PC-3 (cell line): ENCODE measurements at regions not wholly inside any gene's neighbourhood (a gene's known extent, or its start where the extent isn't known, plus 50 kb on each side); places are given as distances from the start of the nearest gene placed in this dataset.

Source experiments
- ATAC-seq: fragments of 200-7000 bp; cut with Tn5 transposase; 2 replicates; pipeline ENCODE4 v1.9.1; 2020; ENCODE audit warnings: mild to moderate bottlenecking, moderate library complexity
- BruUV-seq: library from RNA; stranded (reverse); fragments of 400-500 nt; replicated peaks from 2 replicates; lab custom pipeline; 2021; lab: Mats Ljungman, UMichigan
- CTCF ChIA-PET: fragments of 300-600 bp; sonication (Branson Sonifier 250); formaldehyde crosslinking; loops from one replicate; lab custom pipeline; 2022; ENCODE audit warnings: antibody characterized with exemption; lab: Charles Lee
- POLR2A ChIA-PET: fragments of 300-600 bp; sonication (Branson Sonifier 250); formaldehyde crosslinking; loops from one replicate; lab custom pipeline; 2022; ENCODE audit warnings: antibody characterized with exemption; ENCODE audit not compliant: unreplicated experiment; lab: Charles Lee
- DNase-seq: peaks from one replicate; pipeline ENCODE4 v3.0.0-alpha.2; 2015
- H2AFZ ChIP-seq: fragments of 300-600 bp; sonication (generic); 2 replicates; pipeline ENCODE4 v1.6.0; 2016; ENCODE audit warnings: antibody characterized with exemption, low read length
- H3F3A ChIP-seq: fragments of 300-600 bp; sonication (generic); one replicate; pipeline ENCODE4 v1.6.0; 2017; ENCODE audit warnings: antibody characterized with exemption, low read length, control low read depth, mild to moderate bottlenecking; ENCODE audit not compliant: unreplicated experiment
- H3K27ac ChIP-seq: fragments of 300-600 bp; sonication (generic); 2 replicates; pipeline ENCODE4 v1.5.1; 2016; ENCODE audit warnings: mild to moderate bottlenecking, low read length
- H3K27me3 ChIP-seq: fragments of 300-600 bp; sonication (generic); 2 replicates; pipeline ENCODE4 v1.6.1; 2016; ENCODE audit warnings: low read length, mixed read lengths
- H3K36me3 ChIP-seq: fragments of 300-600 bp; sonication (generic); 2 replicates; pipeline ENCODE4 v1.6.1; 2016; ENCODE audit warnings: low read depth, mixed run types, low read length, mixed read lengths
- H3K4me1 ChIP-seq: fragments of 300-600 bp; sonication (generic); 2 replicates; pipeline ENCODE4 v1.5.1; 2016; ENCODE audit warnings: low read length; ENCODE audit not compliant: insufficient read depth
- H3K4me2 ChIP-seq: fragments of 300-600 bp; sonication (generic); 2 replicates; pipeline ENCODE4 v1.6.0; 2016; ENCODE audit warnings: low read length
- H3K4me3 ChIP-seq: fragments of 300-600 bp; sonication (generic); 2 replicates; pipeline ENCODE4 v1.5.1; 2016; ENCODE audit warnings: mild to moderate bottlenecking, low read length, mixed read lengths
- H3K79me2 ChIP-seq: fragments of 300-600 bp; sonication (generic); 2 replicates; pipeline ENCODE4 v1.6.1; 2017; ENCODE audit warnings: low read length, mixed read lengths
- H3K9ac ChIP-seq: fragments of 300-600 bp; sonication (generic); 2 replicates; pipeline ENCODE4 v1.6.0; 2016; ENCODE audit warnings: mild to moderate bottlenecking, low read length
- H3K9me2 ChIP-seq: fragments of 300-600 bp; sonication (generic); replicated peaks from 2 replicates; pipeline ENCODE4 v1.6.1; 2016; ENCODE audit warnings: mixed run types, low read length, mixed read lengths
- H3K9me3 ChIP-seq: fragments of 300-600 bp; sonication (generic); 2 replicates; pipeline ENCODE4 v1.6.1; 2016; ENCODE audit warnings: low read length, mixed read lengths
- H4K20me1 ChIP-seq: fragments of 300-600 bp; sonication (generic); 2 replicates; pipeline ENCODE4 v1.6.1; 2016; ENCODE audit warnings: low read length, mixed read lengths
- EZH2 ChIP-seq: fragments of 300-600 bp; sonication (generic); IDR thresholded peaks from one replicate; pipeline ENCODE4 v1.6.1; 2017; ENCODE audit warnings: antibody characterized with exemption, mild to moderate bottlenecking, low read length; ENCODE audit not compliant: unreplicated experiment
- EZH2phosphoT487 ChIP-seq: fragments of 300-600 bp; sonication (generic); IDR thresholded peaks from 2 replicates; pipeline ENCODE4 v1.6.1; 2018; ENCODE audit warnings: mild to moderate bottlenecking, antibody characterized with exemption, low read length, borderline replicate concordance
- intact Hi-C: fragments of 100-400 bp; cut with micrococcal nuclease; formaldehyde crosslinking; loops from 2 replicates; pipeline ENCODE4 v1.9.0; 2023
- TF ChIP-seq, protein P1 (sequence below): fragments of 300-600 bp; sonication (generic); conservative IDR thresholded peaks from 2 replicates; pipeline ENCODE4 v1.5.1; 2017; ENCODE audit warnings: antibody characterized with exemption, low read depth, mild to moderate bottlenecking, low read length

DNA sequence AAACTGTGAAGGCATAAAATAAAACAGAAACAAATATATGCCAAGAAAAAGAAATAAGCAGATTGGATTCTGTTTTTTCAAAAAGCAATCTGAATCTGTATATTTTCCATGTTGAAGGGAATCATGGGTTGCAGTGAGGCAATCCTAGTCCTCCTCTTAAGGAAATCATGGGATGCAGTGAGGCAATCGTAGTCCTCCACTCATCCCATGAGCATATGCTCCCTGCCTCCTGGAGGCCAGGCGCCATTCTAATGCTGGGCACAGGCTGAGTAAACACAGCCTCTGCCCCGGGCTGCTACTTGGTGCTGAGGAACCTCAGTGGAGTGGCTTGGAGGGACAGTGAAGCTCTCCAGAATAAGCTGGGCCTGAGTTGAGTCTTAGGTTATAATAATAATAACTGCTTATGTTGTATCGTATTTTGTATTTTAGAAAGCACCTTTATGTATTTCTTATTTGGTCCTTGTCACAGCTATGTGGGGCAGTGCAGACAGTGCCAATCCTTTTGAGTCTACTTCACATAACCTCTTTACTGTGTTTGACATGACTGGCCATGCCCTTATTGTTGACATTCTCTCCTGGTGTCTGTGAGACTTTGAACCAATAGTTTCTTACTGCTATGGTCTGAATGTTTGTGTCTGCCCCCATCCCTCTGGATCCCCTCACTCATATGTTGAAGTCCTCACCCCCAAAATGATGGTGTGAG is 56.6 kb upstream of the CITED2 start:
- H3K27me3 ChIP-seq = no peaks in the 10 kb centered on the region
- no peaks in the 10 kb centered on the region for H3F3A ChIP-seq
- ChIA-PET POLR2A (no interaction called here), CTCF (no interaction called here)
- H3K4me1 ChIP-seq = peaks cover under 1% of the 10 kb centered on the region; the same call in 1 of the 2 replicates
- H3K4me3 ChIP-seq = no peak overlapping the region
- DNase-seq (no peak), ATAC-seq (no peak)
- no peaks in the 10 kb centered on the region for H3K79me2 ChIP-seq
- no peak overlapping the region for H3K4me2 ChIP-seq
- TF ChIP-seq, protein P1, sequence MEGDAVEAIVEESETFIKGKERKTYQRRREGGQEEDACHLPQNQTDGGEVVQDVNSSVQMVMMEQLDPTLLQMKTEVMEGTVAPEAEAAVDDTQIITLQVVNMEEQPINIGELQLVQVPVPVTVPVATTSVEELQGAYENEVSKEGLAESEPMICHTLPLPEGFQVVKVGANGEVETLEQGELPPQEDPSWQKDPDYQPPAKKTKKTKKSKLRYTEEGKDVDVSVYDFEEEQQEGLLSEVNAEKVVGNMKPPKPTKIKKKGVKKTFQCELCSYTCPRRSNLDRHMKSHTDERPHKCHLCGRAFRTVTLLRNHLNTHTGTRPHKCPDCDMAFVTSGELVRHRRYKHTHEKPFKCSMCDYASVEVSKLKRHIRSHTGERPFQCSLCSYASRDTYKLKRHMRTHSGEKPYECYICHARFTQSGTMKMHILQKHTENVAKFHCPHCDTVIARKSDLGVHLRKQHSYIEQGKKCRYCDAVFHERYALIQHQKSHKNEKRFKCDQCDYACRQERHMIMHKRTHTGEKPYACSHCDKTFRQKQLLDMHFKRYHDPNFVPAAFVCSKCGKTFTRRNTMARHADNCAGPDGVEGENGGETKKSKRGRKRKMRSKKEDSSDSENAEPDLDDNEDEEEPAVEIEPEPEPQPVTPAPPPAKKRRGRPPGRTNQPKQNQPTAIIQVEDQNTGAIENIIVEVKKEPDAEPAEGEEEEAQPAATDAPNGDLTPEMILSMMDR = no peak
- TF ChIP-seq EZH2 (no peak), EZH2phosphoT487 (no peak)
- no peak overlapping the region for H3K27ac ChIP-seq
- no TSS peak for BruUV-seq
- no peaks in the 10 kb centered on the region for H4K20me1 ChIP-seq
- no peaks in the 10 kb centered on the region for H3K9me2 ChIP-seq
- no peak overlapping the region for H2AFZ ChIP-seq
- intact Hi-C loops = no loop called here
- no peaks in the 10 kb centered on the region for H3K9me3 ChIP-seq
- H3K36me3 ChIP-seq = no peaks in the 10 kb centered on the region
- no peak overlapping the region for H3K9ac ChIP-seq

- TF ChIP-seq, protein P1 = no peak
- TF ChIP-seq EZH2phosphoT487 = no peak
- TF ChIP-seq EZH2 = no peak
- H4K20me1 ChIP-seq = no peaks in the 10 kb centered on the region
- CTCF ChIA-PET = no interaction called here
- intact Hi-C loops = no loop called here
- H3K27me3 ChIP-seq = no peaks in the 10 kb centered on the region
- H3F3A ChIP-seq = no peaks in the 10 kb centered on the region
- no peak overlapping the region for H3K4me2 ChIP-seq
- DNase-seq (no peak), ATAC-seq (no peak)
- H3K27ac ChIP-seq = no peak overlapping the region
- H2AFZ ChIP-seq = no peak overlapping the region
- POLR2A ChIA-PET = no interaction called here
- H3K4me1 ChIP-seq = no peaks in the 10 kb centered on the region; the same call in 1 of the 2 replicates
- no peaks in the 10 kb centered on the region for H3K79me2 ChIP-seq
- no peaks in the 10 kb centered on the region for H3K9me2 ChIP-seq
- no TSS peak for BruUV-seq
- H3K9me3 ChIP-seq = no peaks in the 10 kb centered on the region
- no peak overlapping the region for H3K9ac ChIP-seq
- no peaks in the 10 kb centered on the region for H3K36me3 ChIP-seq
- H3K4me3 ChIP-seq = no peak overlapping the region
These were observed 55.2 kb upstream of the CITED2 start for GRCh38 chr6:139429580-139430145.

GRCh38 chr6:139427199-139427598 is 52.8 kb upstream of the CITED2 start:
- Histone ChIP-seq H3K36me3 (no peaks in the 10 kb centered on the region), H3K27me3 (no peaks in the 10 kb centered on the region), H2AFZ (no peak overlapping the region), H3K9me2 (no peaks in the 10 kb centered on the region), H3K4me3 (no peak overlapping the region), H3K9me3 (no peaks in the 10 kb centered on the region), H3F3A (no peaks in the 10 kb centered on the region), H3K9ac (no peak overlapping the region), H3K27ac (no peak overlapping the region), H4K20me1 (no peaks in the 10 kb centered on the region), H3K4me2 (no peak overlapping the region), H3K4me1 (no peaks in the 10 kb centered on the region), H3K79me2 (no peaks in the 10 kb centered on the region)
- CTCF ChIA-PET = no interaction called here
- BruUV-seq = no TSS peak
- TF ChIP-seq EZH2phosphoT487 (no peak), EZH2 (no peak)
- TF ChIP-seq, protein P1 = no peak
- ATAC-seq (no peak), DNase-seq (no peak)
- POLR2A ChIA-PET = no interaction called here
- intact Hi-C loops = no loop called here
